NCI-H1694 treated with DMSO at 0.1 percent for 48 hours (cell line): ENCODE measurements at regions not wholly inside any gene's neighbourhood (a gene's known extent, or its start where the extent isn't known, plus 50 kb on each side); places are given as distances from the start of the nearest gene placed in this dataset.

Source experiments
- DNase-seq: peaks from one replicate; lab custom pipeline; 2025; lab: John Stamatoyannopoulos, UW

GRCh38 chr5:133829786-133830185, 138.6 kb downstream of the C5orf15 start:
- DNase-seq = no peak

- peak; percentile 43 for DNase-seq
Measured at GRCh38 chr5:133828722-133829121, 139.7 kb downstream of the C5orf15 start.

- no peak for DNase-seq
Measured at GRCh38 chr5:133827830-133828229, 140.6 kb downstream of the C5orf15 start.

- peak; percentile 76 for DNase-seq
Measured at GRCh38 chr5:133827011-133827410, 141.4 kb downstream of the C5orf15 start.

GRCh38 chr5:133825631-133826289, 142.7 kb downstream of the C5orf15 start:
- peak; percentile 81 for DNase-seq

GRCh38 chr5:133824661-133825254, 143.7 kb downstream of the C5orf15 start:
- DNase-seq = no peak

- no peak for DNase-seq
Measured at GRCh38 chr5:133821889-133822288, 146.5 kb downstream of the C5orf15 start.

DNA sequence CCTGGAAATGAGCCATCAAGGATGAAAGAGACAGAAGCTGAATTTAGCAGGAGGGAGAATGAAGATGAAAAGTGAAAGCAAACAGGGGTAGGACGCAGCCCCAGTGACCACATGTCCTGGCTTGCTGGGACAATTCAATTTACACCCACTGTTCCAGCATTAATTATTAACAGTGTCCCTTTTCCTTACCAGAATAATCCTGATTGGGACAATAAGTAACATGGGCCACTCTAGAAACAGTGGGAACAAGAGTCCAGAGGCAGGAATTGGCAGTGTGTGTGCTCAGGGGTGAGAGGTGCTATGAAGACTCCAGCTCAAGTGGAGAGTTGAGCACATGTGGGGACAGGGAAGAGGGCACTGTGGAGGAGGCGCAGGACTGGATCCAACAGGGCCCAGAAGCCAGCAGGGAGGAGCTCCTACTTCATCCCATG, 147.1 kb downstream of the C5orf15 start:
- no peak for DNase-seq

DNA sequence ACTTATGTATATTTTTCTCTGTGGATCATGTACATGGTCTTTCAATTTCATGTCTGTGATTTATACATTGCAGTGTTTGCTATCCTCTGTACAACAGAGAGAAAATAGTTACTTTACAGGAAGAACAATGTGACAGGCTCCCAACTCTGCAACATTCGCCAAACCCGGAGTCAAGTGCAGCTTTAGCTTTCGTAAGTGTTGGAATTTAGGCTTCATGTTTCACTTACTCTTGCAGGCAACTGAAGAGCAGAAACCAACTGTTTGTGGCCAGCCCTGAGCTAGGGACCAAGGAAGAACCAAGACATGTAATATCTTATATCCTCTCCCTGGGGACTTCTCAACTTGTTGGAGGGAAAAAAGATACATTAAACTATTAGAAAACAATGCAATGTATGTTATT, 147.9 kb downstream of the C5orf15 start:
- no peak for DNase-seq

DNA sequence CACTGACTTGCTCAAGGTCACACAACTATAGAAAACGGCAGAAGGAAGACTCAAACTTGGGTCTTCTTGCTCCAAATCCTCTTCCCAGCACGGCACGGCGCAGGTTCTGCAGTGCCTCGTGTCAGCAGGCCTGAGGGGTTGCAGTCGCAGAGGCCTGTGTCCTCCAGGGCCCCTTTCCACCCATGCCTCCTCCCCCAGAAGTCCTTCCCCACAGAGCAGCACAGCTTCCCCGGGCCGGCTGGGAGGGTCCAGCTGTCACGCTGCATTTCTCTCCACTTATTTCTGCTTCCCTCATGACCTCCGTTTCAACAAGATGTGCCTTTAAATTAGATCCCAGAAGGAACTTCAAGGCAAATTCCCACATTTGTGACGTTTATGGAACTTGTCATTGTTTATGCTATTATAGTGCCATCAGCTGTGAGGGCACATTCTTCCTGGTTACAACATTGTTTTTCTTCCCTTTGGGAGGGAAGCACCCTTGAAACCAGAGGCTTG, 148.4 kb downstream of the C5orf15 start:
- no peak for DNase-seq

GRCh38 chr5:133818869-133819600, 149.4 kb downstream of the C5orf15 start:
- DNase-seq = no peak

- DNase-seq = no peak
Measured at GRCh38 chr5:133818031-133818431, 150.4 kb downstream of the C5orf15 start.

GRCh38 chr5:133817456-133817855, 151.0 kb downstream of the C5orf15 start:
- DNase-seq = no peak

GRCh38 chr5:133816791-133817190, 151.6 kb downstream of the C5orf15 start:
- no peak for DNase-seq

- DNase-seq = no peak
Measured at GRCh38 chr5:133814152-133814551, 154.3 kb downstream of the C5orf15 start.

- no peak for DNase-seq
Measured at GRCh38 chr5:133811168-133811567, 157.3 kb downstream of the C5orf15 start.

GRCh38 chr5:133809801-133810200, 158.6 kb downstream of the C5orf15 start:
- DNase-seq = no peak

DNA sequence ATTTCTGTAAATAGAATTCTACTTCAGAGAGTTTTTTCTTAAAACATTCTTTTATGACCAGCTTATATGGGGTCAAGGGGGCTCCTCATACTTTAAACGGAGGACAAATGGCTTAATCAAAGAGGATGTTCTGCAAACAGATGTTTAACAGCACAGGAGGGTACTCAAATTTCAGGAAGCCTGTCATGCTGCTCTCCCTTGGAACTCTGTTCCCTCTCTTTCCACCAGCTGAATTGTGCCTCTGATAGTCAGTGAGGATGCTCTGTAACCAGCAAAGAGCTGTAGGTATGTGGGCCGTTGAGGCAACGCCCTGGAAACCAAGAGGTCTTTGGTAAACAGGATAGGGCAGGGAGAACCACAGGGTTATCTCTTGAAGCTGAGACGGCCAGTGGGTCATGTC, 161.1 kb downstream of the C5orf15 start:
- no peak for DNase-seq

GRCh38 chr5:133806847-133807246, 161.6 kb downstream of the C5orf15 start:
- no peak for DNase-seq

DNA sequence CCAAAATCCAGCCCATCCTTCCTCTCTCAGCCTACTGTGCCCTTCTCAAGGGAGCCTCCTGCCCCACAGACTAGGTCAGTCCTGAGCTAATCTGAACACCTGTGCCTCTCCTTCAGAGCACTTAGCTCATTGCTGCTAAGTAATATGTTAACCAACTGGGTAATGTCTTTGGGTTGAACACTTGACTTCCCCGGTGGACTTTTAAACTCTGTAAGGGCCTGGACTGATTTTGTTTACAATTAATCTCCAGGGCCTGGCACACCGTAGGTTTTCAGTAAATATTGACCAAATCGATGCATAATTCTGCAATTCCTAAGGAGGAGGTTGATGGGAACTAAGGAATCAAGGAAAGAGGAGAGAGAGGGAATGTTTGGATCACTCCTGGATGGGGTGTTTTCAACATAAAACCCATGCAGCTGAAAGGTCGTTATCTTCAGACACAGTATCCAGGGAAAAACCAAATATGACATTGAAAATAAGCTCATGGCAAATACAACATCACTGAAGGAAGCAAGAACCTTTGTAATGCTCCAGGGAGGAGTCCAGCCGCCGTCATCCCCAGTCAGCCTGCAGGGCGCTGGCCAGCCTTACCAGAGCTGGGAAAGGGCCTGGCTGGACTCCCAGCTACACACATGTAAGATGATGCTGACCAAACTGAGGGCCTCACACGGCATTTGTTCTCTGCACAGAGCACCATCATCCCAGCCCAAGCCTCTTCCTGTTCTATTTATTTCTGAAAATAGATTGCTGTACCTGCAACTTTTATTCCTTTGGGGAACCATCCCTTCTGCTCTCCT, 166.3 kb downstream of the C5orf15 start:
- DNase-seq = no peak

DNA sequence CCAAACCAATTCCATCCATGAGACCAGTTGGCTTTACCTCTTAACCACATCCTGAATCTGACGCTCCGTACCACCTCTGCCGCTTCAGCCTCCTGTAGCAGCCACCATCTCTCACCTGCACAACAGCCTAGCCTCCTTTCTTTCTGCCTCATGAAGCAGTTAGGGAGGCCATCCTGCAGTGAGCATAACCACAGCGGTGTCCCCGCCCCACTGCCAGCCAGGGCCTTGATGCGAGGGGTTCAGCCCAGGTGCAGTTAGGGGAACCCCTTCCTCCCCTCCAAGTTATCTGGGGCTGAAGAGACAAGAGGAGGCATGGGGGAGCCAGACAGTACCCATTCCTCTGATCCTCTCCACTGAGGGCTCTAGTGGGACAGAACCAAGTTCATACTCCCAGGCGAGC, 167.0 kb downstream of the C5orf15 start:
- no peak for DNase-seq

- DNase-seq = no peak
Measured at GRCh38 chr5:133799571-133800237, 168.7 kb downstream of the C5orf15 start.
